ENCODE measurements at regions not wholly inside any gene's neighbourhood (a gene's known extent, or its start where the extent isn't known, plus 50 kb on each side); places are given as distances from the start of the nearest gene placed in this dataset.
"Not testable (repeated sequence)": the region's sequence is repeated elsewhere in the genome, so short reads cannot be mapped to it uniquely, and the experiment has no call there.

DNA sequence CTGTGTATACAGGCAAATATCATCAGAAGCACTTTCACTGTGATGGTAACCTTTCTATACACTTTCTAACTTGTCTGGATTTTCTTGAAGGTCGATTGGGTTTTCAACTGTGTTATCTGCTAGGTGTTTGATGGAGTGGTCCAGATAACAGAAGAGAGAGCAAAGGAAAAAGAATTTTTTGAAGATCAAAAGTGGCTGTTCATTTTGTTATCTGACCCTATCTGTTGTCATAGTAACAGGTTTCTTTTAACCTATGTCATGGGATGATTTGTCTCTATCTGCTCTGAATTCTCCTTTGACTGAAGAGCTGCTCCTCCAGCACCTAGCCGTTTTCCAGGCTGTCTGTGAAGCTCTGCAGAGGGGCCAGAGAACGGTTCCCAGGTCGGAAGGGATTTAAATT is 77.8 kb upstream of the IRX2 start:
- no peak for DNase-seq

DNA sequence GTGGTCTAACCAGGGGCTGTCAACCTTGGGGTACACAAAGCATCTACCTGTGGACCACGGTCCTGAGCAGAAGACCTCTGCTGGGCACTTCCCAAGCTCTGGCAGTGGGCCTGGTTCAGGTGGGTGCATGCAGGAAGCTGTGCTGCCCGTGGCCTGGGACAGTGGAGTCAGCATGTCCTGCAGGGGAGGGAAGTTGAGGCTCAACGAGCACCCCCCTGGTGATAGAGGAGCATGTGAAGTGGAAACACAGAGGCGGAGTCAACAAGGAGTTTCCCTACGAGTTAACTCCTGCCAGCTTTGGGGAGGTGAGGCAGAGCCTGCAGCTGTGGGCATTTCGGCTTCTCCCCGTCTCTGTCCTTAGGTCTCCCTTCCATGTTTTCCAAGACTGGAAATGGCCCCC is 67.5 kb upstream of the IRX2 start:
- DNase-seq: no peak

DNA sequence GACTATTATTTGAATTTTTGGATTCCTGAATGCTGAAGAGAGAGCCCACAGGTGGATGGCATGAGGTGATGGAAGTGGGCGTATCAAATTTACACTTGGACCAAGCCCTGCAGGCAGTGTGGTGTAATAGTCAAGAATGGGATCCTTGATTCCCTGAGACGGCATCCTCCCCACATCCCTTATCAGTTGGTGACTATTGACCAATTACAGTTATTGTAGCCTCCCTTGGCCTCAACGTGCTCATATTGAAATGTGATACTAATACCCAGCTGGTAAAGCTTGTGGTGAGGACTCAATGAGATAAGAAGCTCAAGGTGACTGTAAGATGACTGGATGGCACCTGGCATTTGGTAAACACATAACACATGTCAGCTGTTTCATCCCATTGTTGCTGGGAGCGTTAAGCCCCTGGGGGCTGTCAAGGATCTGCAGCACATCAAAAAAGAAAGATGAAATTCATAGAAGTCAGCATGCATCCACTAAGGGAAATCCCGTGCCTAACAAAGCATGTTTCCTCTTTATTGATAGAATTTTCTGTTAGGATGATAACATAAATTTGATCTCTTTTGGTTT is 65.6 kb upstream of the IRX2 start:
- DNase-seq: no peak

DNA sequence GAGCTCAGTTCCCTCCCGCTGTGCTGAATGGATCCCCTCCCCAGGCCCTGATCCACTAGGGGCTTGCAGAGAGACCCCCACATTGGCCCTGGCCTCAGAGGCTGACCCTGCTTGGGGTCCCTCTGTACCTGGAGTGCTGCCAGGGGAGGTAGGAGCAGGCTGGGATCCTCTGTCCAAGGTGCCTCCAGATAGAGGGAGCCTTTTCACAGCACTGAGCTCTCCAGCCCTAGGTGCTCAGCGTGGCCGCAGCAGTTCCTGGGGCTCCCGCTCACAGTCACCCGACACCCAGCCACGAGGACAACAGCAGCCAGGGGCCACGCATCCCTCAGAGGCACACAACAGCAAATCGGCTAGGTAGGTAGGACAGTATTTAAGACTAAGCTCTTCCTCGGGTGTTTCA is 62.2 kb upstream of the IRX2 start:
- no peak for DNase-seq

DNA sequence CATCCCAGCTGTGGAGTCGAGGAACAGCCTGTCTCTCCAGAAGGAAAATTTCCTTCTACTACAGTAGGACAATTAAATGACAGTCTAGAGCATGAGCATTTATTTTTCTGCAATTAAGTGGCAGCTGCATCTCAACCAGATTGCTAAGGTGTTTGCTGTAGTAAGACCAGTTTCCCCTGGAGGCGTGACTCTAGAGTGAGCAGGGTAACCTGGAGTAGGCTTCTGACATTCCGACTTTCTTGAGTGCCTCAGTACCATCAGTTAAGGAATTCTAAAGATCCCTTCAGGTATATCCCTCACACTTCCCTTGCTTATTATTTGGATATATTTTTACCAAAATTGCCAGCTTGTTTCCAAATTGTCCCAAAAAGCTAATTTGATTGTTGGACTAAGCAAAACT is 59.2 kb upstream of the IRX2 start:
- no peak for DNase-seq

DNA sequence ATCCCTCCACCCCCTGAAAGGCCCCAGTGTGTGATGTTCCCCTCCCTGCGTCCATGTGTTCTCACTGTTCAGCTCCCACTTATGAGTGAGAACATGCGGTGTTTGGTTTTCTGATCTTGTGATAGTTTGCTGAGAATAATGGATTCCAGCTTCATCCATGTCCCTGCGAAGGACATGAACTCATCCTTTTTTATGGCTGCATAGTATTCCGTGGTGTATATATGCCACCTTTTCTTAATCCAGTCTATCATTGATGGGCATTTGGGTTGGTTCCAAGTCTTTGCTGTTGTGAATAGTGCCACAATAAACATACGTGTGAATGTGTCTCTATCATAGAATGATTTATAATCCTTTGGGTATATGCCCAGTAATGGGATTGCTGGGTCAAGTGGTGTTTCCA is 55.8 kb upstream of the IRX2 start:
- not testable (repeated sequence) for DNase-seq

DNA sequence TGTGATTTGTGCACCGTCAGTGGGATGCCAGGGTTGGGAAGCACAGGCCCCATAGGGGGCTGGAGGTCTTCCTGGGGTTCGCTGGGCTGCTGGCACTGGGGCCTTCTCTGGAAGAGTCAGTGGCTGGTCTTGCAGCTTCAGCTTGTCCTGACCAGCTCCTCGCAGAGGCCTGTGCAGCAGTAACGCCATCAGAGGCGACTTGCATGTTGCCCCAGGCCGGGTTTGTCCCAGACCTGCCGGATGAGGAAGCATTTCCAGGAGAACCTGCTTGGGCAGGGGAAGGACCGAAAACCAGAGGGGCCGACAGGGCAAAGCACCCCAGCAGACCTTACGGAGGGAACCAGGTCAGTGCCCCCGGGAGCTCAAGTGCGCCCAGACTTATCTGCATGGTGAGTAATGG is 54.7 kb upstream of the IRX2 start:
- DNase-seq: no peak

DNA sequence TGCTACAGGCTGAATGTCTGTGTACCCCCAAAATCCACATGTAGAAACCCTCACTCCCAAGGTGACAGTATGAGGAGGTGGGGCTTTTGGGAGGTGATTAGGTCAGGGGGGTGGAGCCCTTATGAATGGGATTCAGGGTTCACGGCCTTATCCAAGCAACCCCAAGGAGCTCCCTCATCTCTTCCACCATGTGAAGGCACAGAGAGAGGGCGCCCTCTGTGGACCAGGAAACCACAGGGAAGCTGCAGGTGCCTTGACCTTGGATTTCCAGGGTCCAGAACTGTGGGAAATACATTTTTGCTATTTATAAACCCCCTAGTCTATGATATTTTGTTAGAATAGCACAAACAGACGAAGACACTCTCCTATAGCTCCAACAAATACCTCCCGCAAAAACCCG is 53.6 kb upstream of the IRX2 start:
- DNase-seq: no peak

DNA sequence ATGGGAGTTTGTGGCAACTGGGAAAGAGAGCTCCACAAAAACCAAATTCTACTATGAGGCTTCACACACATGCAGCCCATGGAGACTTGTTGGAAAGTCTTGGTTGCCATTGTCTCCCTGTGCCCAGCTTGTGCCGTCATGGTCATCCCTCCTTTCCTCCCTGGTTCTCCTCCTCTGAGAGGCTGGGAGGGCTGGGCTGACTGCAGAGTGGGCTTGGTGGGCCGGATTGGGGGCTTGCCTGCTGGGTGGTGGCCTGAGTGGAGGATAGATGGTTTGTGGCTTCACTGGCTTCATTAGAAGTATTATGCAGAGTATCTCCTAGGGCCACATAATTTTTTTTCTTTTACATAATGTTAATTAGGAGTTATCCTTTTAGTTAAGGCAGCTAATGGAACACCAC is 52.3 kb upstream of the IRX2 start:
- no peak for DNase-seq

DNA sequence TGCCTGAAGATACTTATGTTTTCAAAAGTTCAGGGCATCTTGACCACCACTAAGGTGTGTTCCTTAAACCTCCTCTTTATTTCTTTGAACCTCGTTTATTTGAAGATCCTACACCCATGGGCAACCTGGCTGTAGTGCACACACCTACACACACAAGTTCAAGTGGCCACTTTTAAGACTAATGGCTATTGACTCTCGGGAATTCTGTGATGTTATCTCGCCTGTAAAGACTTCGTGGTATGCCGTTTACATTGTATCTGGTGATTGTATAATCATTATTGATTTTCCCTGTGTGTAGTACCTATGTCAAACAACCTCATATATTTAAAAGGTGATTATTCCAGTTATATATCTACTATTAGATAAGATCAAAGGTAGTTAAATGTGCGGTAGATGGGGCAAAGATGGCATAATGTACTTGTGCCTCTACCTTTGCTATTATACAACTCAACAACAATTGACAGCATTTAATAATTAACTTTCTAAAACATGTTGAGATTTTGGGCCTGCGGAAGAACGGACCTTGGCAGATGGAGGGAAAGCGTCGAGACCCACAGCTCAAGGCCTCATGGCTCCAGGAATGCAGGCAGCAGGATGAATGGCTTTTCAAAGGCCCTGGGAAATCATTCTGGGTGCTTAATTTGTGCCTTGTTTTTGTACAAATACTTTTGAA is 51.4 kb upstream of the IRX2 start:
- no peak for DNase-seq

DNA sequence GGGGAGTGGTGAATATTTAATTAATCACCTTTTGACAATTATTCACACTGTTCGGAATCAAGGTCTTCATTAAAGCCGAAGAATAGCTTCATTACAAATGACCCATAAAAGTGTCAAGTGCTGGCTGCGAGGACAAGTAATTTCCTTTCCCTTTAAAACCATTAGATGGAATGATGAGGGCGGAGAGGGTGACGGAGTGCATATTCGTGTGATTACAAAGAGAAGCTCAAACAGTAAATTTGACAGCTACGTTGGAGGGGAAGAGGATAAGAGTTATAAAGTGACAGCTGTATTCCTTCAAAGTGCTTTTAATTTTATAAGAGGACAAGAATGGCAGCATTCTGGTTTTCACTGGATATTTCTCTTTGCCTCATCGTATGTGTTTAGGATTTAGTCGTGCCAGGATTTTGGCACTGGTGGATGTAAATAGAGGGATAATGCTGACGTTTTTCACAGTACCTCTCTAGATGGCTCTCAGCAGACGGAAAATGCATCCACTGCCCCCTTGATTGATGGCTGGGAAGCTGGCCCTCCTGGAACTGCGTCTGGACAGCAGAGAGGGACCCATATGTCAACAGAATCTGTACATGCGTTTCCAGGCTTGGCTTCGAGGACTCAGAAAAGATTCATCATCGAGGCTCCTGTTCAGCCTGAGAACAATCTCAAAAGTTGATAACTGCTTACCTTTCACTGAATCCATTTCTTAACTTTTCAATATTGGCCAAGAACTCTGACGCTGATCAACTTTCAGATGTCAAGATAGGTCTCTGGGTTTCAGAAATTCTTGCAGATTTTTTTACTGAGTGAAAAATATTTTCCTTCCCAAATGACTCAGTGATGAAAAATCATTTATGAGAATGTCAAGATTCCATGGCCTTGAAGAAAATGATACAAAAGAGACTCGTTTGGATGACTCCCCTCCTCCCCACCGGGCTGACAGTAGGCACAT is 50.4 kb upstream of the IRX2 start:
- no peak for DNase-seq
